ENCODE measurements at regions not wholly inside any gene's neighbourhood (a gene's known extent, or its start where the extent isn't known, plus 50 kb on each side); places are given as distances from the start of the nearest gene placed in this dataset.

DNA sequence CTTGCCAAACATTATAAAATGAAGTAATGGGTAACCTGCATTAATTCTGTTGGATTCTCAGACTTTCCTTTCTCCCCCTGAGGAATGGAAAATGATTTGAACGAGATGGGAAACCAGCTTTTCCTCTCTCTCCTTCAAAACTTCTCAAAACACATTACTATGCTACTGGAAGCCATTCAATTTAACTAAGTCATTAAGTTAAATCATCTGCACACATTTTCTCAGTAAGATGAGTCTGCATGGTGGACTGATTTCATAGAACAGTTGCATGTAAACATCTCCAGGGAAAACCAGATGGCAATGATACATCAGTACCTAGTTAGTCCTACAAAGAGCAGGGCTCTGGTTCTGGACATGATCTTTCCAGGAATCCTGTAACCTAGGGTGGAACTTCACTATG is 59.9 kb downstream of the BMP4 start:
- no peak for FAIRE-seq

DNA sequence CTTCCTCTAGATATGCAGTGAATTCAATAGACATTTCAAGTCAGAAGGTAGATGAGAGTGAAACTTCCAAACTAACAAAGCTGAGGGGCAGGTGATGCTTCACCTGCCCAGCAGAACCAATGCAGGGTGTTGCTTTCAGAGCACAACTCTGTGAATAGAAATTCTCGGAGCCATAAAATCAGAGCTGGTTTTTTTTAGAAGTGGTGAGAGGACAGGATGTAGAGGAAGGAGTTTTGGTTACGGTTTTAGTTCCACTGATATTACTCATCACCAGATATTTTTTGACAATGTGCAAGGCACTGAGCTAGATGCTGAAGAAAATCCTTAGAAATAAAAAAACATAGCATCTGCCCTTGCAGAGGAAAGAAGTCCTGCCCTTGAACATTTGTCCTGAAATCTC is 62.2 kb downstream of the BMP4 start:
- FAIRE-seq: no peak

DNA sequence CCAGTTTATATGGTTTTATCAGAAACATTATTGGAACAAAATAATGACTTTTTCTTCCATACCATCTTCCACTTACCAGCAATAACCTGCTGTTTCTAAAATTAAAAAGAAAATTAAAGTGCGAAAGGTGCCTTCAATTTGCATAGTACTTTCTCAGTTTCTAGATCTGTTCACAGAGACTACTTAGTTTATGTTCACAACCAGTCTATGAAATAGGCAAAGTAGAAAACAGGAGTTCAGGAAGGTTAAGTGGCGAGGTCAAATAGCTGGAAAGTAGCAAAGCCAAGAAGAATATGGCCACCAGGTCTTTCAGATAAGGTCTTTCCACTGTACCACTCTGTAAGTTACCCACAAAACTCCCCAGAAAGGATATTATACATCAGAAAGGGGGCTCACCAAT is 63.3 kb downstream of the BMP4 start:
- no peak for FAIRE-seq

DNA sequence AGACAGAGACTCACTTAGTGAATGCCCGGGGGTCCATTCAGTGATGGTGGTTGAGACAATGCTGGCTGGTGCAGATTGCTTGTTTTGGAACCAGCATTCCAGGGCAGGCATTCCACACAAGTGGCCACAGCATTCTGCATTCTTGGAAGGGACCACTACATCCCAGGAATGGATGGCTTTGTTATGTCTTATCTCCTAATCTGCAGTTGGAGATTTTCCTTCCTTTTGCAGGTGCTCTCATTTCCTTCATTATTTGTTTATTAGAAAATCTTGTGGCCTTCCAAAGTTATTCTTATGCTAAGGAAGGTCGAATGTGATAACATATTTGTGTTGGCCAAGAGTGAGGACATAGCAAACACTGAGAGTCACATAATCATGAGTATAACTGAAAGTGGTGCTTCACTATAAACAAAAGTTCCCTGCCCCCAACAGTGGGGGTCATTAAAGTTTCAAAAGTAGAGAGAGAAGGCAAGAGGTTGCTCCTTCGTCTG is 66.0 kb downstream of the BMP4 start:
- FAIRE-seq: no peak

DNA sequence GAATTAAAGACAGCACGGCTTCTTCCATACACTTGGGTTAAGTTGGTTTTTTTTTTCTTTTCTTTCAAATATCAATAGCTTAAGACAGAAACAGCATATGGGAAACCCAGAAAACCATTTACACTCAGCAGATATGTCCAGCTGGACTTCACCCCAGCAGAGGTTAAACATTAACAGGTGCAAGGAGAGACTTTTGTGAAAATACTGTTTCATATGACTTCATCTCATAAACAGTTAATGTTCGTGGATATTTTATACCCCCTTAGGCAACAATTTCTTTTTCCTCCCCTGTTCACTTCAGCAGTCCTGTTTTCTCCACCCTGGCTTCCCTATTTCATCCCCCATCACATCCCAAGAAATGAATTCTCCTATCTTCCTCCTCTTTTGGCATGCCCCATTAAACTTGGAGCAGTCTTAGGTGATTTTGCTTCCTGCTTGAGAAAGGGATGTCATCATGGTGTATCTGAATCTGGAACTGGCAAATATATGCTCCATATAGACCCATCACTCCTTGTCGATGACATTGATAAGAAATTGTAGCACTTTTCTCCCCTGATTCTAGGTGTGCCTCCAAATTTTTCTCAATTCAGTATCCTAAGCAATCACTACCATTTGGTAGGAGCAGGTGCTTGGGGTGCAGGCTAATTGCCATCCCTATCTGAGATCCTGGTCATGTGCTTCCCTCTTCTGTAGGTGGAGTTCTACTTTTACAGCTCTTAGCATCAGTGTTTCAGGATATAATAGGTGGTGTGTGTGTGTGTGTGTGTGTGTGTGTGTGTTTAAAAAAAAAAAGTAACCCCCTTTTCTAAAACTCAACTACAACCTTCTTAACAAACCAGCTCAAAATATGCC is 67.9 kb downstream of the BMP4 start:
- peak; percentile 78 for FAIRE-seq

DNA sequence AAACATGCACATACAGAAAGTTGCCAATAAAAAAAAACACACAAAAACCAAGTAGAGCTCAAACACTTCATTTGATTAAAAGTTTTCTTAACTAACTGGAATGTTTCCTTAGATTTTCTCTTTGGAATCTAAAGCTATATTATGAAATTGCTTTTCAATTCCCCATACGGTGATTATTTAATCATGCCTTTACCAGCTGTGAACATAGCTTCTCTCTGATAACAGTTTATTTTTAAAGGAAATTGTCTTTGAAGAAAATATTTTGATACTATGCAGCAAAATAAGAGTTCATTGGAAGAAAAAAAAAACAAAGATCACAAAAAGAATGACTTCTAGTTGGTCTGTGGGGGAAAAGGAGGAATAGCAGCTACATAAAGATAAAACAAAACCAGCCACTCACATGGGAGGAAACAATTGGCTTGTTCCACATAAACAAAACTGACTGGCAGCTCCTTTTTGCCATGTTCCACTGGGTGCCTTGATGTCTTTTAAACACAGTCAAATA is 71.4 kb downstream of the BMP4 start:
- no peak for FAIRE-seq

DNA sequence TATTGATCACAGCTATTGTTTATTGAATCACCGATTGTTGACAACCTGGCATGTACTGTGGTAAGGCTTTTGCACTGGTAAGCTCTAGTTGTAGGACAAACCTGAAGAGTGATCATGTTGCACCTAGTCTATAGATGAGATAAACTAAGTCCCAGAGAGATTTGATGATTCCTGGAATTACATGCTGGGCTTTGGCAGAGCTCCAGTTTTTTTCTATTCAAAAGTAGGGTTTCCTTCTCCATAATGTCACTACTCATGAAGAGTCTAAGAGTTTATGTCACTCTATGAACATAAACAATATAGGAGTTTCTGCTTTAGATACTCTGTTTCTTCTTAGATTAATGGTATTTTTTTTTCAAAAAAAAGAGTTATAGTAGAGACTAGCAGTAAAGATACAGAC is 72.0 kb downstream of the BMP4 start:
- FAIRE-seq: peak; percentile 68

DNA sequence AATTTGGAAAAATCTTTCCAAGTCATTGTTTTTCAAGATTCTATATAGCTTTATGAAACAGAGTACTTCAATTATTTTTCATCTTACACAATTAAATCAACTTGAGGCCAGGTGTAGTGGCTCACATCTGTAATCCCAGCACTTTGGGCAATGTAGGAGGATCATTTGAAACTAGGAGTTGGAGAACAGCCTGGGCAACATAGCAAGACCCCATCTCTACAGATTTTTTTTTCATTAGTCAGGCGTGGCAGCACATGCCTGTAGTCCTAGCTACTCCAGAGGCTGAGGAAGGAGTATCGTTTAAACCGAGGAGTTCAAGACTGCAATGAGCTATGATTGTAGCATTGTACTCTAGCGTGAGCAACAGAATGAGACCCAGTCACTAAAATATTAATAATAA is 72.9 kb downstream of the BMP4 start:
- FAIRE-seq: no peak

DNA sequence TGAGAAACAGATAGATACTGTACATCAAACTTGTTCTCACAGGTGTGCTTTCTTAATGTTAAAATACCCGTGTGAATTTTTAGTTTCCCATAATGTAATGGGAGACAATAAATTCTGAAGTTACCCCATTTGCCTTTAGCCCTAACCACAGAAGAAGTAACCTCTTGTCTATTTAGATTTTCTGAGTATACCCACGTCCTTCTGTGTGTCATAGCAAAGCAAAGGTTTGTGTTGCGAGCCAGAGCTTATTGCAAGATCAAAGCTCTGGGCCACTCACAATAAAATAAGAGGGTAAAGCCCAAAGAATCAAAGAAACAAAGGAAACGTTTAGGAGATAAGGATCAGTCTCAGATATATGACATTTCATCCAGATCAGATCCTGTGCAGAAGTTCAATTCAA is 73.9 kb downstream of the BMP4 start:
- no peak for FAIRE-seq

DNA sequence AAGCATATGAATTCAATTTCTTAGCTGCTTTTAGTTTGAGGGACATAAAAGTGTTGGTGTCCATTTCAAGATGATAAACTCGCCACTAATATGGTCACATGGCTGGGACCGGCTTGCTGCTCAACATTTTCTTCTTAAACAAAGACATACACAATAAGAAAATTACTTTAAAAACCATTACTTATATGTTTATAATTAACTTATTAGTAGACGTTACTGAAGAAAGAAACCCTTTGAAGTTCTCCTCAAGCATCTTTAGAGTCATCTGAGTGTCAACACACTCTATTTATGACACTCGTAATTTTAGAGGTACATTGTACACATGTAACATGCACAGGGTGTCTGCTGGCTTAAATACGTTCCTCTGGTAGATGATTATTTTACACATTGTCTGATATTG is 74.7 kb downstream of the BMP4 start:
- no peak for FAIRE-seq

DNA sequence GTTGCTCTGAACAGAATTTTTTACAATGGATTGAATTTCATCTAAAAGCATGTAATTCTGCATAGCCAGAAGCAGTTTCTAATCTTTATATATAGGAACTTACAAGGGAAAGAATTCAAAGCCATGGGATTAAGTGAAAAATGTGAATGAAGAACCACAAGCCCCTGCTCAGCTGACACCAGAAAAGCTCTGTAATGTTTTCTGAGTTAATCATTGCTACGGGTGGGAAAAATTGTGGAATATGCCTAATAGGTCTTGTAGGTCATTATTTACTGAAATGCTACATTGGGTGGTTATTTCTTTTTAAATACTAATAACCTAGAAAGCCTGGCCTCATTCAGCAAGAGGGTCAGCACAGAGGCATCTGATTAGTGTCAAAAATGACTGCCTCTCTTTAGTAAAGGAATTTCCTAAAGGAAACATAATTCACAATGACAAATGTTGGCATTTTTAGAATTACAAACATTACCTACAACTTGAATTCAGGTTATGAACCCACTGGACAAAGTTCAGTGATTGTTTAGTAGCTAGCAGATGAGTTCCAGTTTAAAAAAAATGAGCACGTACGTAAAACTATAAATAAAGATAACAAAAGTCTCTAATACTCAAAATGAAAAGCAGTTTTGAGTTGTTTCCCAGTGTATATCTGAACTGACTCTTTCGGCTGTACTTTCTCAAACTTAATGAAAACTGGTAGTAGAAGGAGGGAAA is 75.3 kb downstream of the BMP4 start:
- no peak for FAIRE-seq

DNA sequence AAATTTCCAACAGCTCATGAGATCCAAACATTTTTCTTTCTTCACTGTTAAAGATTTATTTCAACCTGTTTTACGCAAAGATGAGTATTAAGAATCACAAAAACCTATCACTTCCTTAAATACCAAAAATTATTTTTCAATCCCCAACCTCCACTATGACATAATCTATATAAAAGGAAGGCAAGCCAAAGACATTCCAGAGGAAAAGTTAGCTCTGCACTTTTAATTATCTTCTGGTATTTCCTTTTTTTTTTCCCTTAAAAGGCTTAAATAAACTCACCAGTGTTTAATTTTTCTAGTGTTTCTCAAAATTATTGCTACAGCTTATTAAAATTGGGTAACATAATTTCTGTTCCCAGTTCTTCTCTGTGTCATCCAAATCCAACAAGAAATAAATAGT is 75.9 kb downstream of the BMP4 start:
- no peak for FAIRE-seq

DNA sequence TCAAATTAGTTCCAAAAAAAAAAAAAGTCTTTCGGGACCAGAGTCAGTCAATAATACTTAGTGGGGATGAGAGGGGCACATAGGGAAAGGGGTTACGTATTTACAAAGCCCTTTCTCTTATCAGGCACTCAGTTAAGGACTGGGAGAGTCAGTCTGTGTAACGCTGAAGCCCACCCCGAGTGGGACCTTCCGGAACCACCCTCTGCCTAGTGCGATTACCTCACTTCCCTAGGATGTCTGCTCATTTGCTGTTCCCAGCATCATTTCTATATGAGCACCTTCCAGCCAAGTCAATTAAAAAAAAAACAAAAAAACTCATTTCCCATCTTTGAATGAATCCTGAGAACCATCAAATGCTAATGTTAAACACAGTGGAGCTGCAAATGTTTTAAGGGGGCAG is 76.9 kb downstream of the BMP4 start:
- FAIRE-seq: no peak

DNA sequence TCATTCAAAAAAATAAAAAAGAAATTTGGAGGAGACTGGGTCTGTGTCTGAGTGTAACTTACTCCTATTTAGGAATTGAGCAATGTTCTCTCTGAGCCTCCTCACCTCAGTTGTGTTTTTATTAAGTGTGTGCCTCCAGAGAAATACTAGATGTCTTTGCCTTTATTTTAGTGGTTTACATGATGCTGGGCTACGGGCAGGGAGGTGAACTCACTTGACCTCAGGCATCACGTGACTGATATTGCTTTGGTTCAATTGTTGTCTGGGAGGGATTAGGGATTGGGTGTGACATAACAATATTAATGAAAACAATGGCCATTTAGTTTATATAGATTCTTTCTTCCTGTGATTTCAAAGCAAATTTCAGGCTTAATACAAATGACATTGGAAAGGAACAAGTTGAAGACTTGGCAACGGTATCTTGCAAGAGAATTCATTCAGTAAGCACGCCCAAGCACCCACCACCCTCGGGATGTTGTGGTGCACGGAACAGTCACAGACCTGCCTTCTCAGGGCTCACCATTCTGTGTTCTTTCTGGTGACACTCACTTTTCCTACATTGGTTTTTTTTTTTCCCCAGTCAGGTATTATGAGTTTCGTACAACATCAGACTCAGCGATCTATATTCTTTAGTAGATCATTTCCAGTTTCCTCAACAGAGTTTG is 77.5 kb downstream of the BMP4 start:
- FAIRE-seq: no peak

DNA sequence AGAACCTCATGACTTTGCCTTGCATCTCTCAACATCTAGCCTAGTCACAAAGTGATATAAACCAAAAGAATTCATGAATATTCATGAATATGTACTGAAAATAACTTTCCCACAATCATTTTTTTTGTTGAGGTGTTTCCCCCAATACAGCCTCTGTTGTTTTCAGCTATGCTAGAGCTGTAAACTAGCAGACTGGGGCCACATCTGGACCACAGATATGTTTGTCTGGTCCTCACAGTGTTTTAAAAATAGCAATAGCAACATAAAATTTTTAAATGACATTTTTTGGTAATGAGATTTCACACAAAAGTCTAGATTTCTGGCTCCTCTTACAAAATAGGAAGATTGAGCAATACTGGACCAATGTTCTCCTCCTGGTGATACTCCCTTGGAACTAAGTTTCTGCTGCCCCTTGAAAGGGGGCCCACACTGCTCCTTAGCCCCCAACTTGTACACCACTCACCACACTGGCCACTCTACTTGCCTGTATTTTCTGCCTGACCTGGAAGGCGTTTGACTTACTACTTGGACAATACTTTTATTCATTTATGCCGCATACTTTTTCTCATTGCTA is 81.2 kb downstream of the BMP4 start:
- FAIRE-seq: no peak

DNA sequence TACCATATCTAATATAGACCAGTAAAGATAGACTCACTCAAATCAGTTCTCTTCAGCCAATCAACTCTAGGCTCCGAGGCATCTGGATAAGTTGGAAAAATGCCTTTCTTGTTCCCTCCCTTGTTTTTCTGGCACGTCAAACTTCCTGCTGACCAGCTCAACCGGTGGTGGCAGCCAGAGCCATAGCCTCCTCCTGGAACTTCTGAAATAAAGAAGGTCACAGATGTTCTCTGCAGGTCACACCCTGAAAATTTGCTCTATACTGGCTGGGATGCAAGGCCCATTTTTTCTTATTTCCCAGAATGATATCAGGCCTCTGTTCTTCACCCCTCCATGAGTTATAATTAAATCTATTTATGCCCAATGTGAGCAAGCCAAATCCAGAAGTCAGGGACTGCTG is 81.9 kb downstream of the BMP4 start:
- FAIRE-seq: no peak

DNA sequence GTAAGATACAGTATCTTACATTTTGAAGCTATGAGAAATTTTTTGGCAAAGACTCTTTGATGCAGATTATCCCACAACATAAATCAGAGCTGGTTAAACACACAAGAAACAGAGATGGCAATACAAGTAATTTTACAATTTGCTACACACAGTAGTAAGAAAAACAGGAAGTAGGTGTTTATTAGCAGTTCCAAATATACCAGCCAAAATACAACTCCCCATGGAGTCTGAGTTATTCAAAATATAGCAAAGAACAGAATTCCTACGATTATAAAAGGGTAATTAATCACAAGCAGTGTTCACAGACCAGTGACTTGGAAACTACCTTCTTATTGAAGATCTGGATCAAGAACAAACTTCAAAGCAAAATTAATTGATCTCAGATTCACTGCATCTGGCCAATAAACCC is 83.9 kb downstream of the BMP4 start:
- no peak for FAIRE-seq

DNA sequence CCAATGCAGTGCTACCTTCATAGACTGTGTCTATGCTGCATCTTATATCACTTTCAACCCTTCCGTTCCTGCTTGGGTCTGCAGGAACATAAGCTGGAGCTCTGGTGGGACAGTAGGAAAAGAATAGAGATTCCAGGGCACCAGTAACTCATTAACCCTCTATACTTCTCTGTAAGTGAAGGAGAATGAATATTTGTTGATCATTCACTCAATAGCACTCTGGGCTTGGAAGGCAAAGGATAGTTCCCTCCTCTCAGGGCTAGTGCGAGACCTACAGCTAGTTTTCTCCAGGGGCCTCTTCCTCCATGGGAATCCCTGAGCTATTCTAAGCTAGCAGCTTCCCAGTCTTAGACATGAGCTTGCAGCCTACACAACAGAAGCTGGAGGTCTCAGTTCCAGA is 84.7 kb downstream of the BMP4 start:
- FAIRE-seq: no peak

DNA sequence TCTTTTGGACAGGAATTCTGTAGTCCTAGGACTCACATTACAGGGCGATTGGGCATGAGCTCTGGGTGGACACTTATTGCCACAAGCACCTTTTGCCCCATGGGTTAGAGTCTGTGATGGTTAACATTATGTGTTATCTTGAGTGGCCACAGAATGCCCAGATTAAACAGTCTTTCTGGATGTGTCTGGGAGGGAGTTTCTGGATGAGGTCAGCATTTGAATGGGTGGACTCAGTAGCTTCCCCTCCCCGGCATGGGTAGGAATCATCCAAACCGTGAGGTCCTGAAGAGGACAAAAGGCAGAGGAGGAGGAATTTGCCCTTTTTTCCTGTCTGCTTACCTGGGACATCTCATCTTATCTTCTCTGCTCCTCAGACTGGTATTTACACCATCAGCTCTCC is 85.6 kb downstream of the BMP4 start:
- no peak for FAIRE-seq

DNA sequence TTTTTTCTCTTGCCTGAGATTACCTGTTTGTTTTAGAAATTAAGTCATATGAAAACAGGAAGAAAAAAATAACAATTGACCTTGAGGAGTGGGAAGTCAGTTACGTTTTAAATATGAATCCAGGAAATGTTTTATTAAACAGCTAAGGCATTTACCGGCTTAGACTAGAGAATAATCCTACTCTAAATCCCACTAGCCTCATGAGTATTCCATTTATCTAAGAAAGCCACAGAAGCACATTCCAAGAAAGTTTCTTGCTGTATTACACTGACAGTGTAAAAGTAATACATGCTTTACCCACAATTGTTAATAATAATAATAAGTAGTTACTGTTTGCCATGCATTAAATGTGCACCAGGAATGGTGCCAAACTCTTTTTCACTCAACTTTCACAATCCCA is 90.9 kb downstream of the BMP4 start:
- FAIRE-seq: no peak

DNA sequence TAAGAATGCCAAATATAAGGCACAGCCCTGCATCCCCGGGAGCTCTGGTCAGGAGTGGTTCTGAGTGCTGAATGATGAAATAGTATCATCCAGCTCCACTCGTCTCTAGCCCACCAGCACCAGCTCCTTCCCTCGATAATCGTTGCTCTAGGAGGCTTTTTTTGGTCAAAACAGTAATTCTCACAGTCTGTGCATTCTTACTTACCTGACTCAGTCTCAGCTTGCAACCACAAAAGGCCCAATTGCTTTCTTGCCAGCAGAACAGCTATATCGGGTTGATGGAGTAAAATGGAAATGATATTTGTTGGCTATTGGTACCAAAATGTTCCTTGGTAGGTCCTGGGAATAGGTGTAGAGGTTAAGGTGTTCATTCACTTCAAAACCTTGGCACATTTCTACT is 94.8 kb downstream of the BMP4 start:
- FAIRE-seq: no peak

DNA sequence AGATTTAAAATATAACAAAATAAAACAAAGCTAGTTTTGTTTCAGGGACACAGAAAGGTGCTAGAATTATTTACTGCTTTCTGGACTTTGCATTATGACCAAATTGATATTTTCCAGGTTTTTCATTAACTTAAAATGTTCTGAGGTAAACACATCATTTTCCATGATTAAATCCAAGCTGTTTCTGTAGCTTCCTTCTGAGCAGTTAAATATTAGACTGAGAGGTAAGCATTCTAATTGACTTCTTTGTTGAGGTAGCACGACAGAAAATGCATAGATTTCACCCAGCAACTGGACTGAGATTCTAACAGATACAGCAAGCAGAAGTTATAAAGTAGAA is 98.3 kb downstream of the BMP4 start:
- FAIRE-seq: peak; percentile 38

DNA sequence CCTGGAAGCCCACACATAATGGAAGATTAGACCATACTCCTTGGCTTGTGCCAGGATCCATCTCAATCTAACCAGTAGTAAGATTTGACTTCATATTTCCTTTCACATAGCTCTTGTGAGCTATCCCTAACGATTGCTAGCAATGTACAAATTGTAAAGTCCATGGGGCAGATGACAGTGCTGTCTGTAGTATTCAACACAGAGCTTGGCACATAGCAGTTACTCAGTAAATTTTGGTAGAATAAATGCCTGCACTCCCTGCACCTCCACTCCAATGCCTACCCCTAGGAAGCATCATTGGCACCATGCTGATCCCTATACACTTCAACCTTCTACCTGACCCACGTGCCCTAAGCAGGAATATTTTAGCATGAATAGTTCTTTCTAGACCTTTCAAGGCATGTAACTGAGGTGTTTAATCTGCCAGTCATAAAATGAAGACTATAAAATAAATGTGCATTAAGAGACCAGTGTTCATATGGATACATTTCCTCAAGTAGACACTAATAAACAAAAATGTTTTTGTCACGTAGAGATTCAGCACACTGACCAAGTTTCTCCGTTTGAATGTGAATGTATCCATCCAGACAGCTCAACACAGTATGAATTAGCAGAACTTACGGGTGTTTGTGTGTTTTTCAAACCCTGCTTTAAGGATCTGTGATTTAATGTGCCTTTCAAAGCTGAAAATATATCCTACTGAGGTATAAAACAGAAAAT is 98.8 kb downstream of the BMP4 start:
- no peak for FAIRE-seq
